RPMI8226 (cell line): ENCODE measurements at regions not wholly inside any gene's neighbourhood (a gene's known extent, or its start where the extent isn't known, plus 50 kb on each side); places are given as distances from the start of the nearest gene placed in this dataset.
A peak's percentile ranks its signal among the peaks of the same experiment; 100 is the strongest.
"Not testable (repeated sequence)": the region's sequence is repeated elsewhere in the genome, so short reads cannot be mapped to it uniquely, and the experiment has no call there.

Source experiments
- DNase-seq: peaks from one replicate; pipeline ENCODE4 v3.0.0-alpha.2; 2015

GRCh38 chr14:49946320-49947141 lies 53.6 kb downstream of the ARF6 start:
- DNase-seq, result no peak

DNA sequence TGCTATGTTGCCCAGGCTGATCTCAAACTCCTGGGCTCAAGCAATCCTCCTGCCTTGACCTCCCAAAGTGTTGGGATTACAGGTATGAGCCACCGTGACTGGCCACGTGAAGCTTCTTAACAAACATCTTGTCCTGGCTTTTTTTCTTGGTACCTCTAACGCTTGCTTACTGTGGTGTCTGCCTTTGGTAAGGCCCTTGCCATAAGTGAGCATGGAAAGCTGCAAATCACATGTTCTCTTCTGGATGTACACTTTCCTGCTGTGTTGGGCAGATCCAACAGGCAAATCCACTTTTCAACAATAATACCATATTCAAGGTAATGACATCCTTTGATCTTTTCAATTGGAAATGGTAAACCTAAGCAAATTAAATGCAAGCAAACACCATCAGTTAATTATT lies 54.6 kb downstream of the ARF6 start:
- no peak for DNase-seq

GRCh38 chr14:49950275-49951228 lies 57.7 kb downstream of the ARF6 start:
- peak; percentile 52 for DNase-seq

GRCh38 chr14:49951229-49951607 lies 58.3 kb downstream of the ARF6 start:
- no peak for DNase-seq

- no peak for DNase-seq
Observed at GRCh38 chr14:49951691-49952345, 58.9 kb downstream of the ARF6 start.

DNA sequence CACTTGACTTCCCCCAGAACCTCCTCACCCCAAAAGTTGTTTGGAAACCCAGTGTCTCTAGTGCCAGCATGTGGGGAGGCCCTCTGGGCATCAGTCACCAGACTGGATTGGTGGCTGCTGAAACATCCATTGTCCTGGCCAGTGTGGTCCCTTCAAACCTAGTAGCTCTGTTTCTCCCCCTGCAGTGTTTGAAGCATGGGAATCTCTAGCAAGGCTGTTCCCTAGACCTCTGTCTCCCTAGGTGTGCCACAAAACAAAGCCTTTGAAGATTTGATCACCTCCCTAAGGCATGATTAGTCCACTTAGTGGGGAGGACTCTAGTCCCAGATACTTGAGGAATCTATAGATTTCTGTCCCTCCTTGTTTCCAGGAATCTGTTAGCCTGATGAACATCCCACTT lies 60.3 kb downstream of the ARF6 start:
- no peak for DNase-seq

- DNase-seq, result no peak
Observed at GRCh38 chr14:49954171-49954631, 61.3 kb downstream of the ARF6 start.

- no peak for DNase-seq
Observed at GRCh38 chr14:49955024-49955423, 62.1 kb downstream of the ARF6 start.

- DNase-seq, result no peak
Observed at GRCh38 chr14:49957089-49957852, 64.4 kb downstream of the ARF6 start.

- no peak for DNase-seq
Observed at GRCh38 chr14:49959822-49960408, 67.0 kb downstream of the ARF6 start.

GRCh38 chr14:49960453-49960852 lies 67.6 kb downstream of the ARF6 start:
- no peak for DNase-seq

GRCh38 chr14:49961270-49962222 lies 68.7 kb downstream of the ARF6 start:
- no peak for DNase-seq

DNA sequence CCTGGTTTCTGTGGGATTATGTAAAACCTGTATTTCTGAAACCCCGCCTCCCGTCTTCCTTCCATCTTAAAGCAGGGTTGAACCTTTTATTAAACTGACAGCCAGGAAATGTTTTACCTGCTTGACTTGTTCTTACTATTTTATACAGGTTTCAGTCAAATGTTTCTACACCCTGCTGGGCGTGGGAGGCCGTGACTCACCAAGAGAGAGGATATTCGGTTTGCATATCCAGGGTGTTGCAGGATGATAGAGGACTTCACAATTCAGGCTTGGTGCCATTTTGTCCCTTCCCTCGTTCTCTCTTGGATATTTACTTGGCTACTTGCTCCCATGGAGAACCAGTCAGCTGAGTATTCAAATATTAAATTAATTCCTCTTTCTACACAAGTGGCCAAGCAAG lies 69.7 kb downstream of the ARF6 start:
- no peak for DNase-seq

DNA sequence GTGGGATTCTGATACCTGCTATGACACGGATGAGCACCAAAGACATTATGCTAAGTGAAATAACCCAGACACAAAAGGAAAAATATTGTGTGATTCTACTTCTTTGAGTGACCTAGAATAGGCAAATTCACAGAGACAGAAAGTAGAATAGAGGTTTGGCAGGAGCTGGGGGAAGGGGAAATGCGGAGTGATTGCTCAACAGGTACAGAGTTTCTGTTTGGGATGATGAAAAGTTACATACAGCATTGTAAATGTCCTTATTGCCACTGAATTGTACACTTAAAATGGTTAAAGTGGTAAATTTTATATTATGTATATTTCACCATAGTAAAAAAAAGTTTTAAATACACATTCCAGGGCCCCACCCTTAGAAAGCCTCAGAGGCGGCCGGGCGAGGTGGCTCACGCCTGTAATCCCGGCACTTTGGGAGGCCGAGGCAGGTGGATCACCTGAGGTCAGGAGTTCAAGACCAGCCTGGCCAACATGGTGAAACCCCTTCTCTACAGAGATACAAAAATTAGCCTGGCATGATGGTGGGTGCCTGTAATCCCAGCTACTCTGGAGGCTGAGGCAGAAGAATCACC lies 72.3 kb downstream of the ARF6 start:
- not testable (repeated sequence) for DNase-seq

GRCh38 chr14:49966304-49966809 lies 73.5 kb downstream of the ARF6 start:
- DNase-seq, result no peak

- DNase-seq, result no peak
Observed at GRCh38 chr14:49966971-49967630, 74.2 kb downstream of the ARF6 start.

- no peak for DNase-seq
Observed at GRCh38 chr14:49969961-49970360, 77.1 kb downstream of the ARF6 start.

DNA sequence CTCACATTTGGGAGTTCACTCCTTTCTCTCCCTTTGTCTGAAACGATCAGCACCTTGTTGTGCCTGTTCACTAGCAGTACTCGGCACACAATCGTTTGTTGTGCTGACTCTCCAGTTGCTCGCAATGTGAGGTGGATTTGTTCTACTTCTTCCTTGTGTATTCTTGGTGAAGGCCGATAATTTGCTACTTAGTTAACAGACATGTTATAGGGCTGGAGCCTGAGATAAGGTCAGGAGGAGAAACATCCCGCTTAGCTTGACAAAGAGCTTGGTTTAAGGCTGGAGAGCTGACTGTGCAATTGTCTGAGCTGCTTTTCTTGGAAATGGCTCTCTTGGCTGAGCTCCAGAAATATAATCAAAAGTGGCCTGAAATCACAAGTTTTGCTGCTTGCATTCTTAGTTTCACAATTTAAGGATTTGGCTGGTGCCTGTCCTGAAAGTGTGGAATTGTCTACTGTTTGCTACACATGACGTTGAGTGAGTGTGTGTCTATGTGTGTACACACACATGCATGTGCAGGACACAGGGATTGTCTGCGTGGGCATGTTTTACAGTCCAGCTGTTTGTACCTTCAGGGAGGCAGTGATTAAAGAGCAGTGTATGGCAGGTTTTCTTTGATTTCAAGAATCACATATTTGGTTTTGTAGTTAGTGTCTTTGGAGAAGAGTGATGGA lies 77.7 kb downstream of the ARF6 start:
- DNase-seq, result peak; percentile 85
